Prostate gland (tissue), 2 donors: ENCODE measurements at regions not wholly inside any gene's neighbourhood (a gene's known extent, or its start where the extent isn't known, plus 50 kb on each side); places are given as distances from the start of the nearest gene placed in this dataset.

Experiments
- POLR2A ChIP-seq: fragments of 450-650 bp; IDR thresholded peaks from one replicate; pipeline ENCODE4 v1.6.1; 2016; ENCODE audit warnings: antibody characterized with exemption, mild to moderate bottlenecking
- TF ChIP-seq, protein P1 (sequence below), 4 experiments: fragments of 200-600 bp in 2 of 4; fragments of 450-650 bp in 2 of 4; sonication (generic) in 2 of 4; IDR thresholded peaks; 1 replicate in 3 of 4; 2 replicates in 1 of 4; pipeline ENCODE4 v1.5.1; 2016 to 2019; ENCODE audit warnings: antibody characterized with exemption in 4 of 4, mild to moderate bottlenecking in 2 of 4, moderate library complexity in 2 of 4

DNA sequence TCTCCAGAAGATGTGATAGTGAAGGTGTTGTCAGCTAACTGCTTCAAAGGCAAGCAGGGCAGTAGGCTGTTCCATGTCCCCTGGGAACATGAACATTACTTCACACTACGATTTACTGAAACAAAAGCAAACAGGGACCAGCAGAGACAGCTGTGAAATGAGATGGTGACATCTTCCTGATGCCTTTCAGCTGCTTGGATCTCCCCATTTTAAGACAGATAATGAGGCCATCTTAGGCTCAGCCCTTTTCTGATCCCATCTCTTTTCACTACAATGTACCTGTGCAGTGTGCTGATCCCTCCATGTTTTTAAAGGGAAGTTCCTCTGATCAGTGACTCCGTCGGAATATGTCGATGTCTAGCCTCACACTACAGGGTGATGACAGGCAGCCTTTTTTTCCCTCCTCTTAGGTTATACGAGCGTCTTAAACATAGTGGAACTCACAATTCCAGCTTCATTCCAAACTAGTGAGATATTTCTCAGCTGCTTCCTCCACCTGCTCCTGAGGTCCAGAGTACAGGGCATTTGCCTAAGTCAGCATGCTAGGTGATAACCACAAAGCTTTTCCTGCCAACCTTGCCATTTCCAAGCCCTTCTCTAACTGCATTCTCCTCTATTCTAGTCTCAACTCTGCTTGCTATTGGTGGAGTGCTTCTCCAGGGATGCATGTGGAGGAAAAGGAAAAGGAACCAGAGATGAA is 87.6 kb upstream of the EGLN3 start:
- TF ChIP-seq, protein P1, sequence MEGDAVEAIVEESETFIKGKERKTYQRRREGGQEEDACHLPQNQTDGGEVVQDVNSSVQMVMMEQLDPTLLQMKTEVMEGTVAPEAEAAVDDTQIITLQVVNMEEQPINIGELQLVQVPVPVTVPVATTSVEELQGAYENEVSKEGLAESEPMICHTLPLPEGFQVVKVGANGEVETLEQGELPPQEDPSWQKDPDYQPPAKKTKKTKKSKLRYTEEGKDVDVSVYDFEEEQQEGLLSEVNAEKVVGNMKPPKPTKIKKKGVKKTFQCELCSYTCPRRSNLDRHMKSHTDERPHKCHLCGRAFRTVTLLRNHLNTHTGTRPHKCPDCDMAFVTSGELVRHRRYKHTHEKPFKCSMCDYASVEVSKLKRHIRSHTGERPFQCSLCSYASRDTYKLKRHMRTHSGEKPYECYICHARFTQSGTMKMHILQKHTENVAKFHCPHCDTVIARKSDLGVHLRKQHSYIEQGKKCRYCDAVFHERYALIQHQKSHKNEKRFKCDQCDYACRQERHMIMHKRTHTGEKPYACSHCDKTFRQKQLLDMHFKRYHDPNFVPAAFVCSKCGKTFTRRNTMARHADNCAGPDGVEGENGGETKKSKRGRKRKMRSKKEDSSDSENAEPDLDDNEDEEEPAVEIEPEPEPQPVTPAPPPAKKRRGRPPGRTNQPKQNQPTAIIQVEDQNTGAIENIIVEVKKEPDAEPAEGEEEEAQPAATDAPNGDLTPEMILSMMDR (IDR thresholded peaks at IDR 0.05): no peak
- TF ChIP-seq POLR2A: no peak
